HCT116 (cell line): ENCODE measurements at regions not wholly inside any gene's neighbourhood (a gene's known extent, or its start where the extent isn't known, plus 50 kb on each side); places are given as distances from the start of the nearest gene placed in this dataset.

Experiments
- ATAC-seq: fragments of 200-7000 bp; cut with Tn5 transposase; 2 replicates; pipeline ENCODE4 v1.9.1; 2020; ENCODE audit warnings: mild to moderate bottlenecking, moderate library complexity
- BruUV-seq: library from RNA; stranded (reverse); fragments of 400-500 nt; replicated peaks from 2 replicates; lab custom pipeline; 2021; lab: Mats Ljungman, UMichigan
- CTCF ChIA-PET: fragments of 300-600 bp; sonication (Branson Sonifier 250); formaldehyde crosslinking; loops from one replicate; lab custom pipeline; 2021; ENCODE audit warnings: antibody characterized with exemption; lab: Charles Lee
- POLR2A ChIA-PET: fragments of 300-600, 350-600 bp; sonication (Branson Sonifier 250); formaldehyde crosslinking; loops from one replicate; lab custom pipeline; 2021; ENCODE audit warnings: antibody characterized with exemption; lab: Charles Lee
- RAD21 ChIA-PET, 2 experiments: fragments of 300-600 bp; sonication (Branson Sonifier 250); formaldehyde crosslinking; loops; one replicate each; lab custom pipeline; 2023; ENCODE audit warnings: low total read pairs in 2 of 2; ENCODE audit not compliant: uncharacterized antibody in 2 of 2, unreplicated experiment in 2 of 2, low non-redundant PET in 1 of 2; lab: Charles Lee
- DNase-seq: peaks from one replicate; pipeline ENCODE4 v3.0.0-alpha.2; 2010; ENCODE audit warnings: low read depth, low spot score
- H2AFZ ChIP-seq: fragments of 200-600 bp; shearing (Covaris generic), sonication (generic); 2 replicates; pipeline ENCODE4 v1.6.1; 2017; ENCODE audit warnings: low read depth, mixed run types, mixed read lengths, antibody characterized with exemption, low read length; ENCODE audit not compliant: poor library complexity, severe bottlenecking
- H3K27ac ChIP-seq: 2 replicates; pipeline ENCODE4 v1.5.1; 2012; ENCODE audit warnings: low read depth, low read length
- H3K27me3 ChIP-seq: fragments of 200-600 bp; sonication (generic); 2 replicates; pipeline ENCODE4 v1.6.1; 2016; ENCODE audit warnings: mixed run types, low read length, mixed read lengths; ENCODE audit not compliant: insufficient read depth
- H3K36me3 ChIP-seq, 2 experiments: fragments of 200-500 bp in 1 of 2; fragments of 200-600 bp in 1 of 2; sonication (Bioruptor generic) in 1 of 2; sonication (generic) in 1 of 2; 2 replicates each; pipeline versions ENCODE4 v1.5.1 to v1.6.1; 2014 to 2016; ENCODE audit warnings: low read length in 2 of 2, inconsistent platforms in 1 of 2, mixed read lengths in 1 of 2, mixed run types in 1 of 2; ENCODE audit not compliant: insufficient read depth in 2 of 2, control insufficient read depth in 1 of 2
- H3K4me1 ChIP-seq, 2 experiments: fragments of 200-600 bp in 1 of 2; sonication (generic) in 1 of 2; 2 replicates each; pipeline versions ENCODE4 v1.5.1 to v1.6.1; 2012 to 2017; ENCODE audit warnings: low read length in 2 of 2, inconsistent platforms in 1 of 2, mild to moderate bottlenecking in 1 of 2, mixed read lengths in 1 of 2, mixed run types in 1 of 2, moderate library complexity in 1 of 2; ENCODE audit not compliant: insufficient read depth in 2 of 2, control insufficient read depth in 1 of 2
- H3K4me2 ChIP-seq: fragments of 200-600 bp; sonication (generic); 2 replicates; pipeline ENCODE4 v1.6.1; 2017; ENCODE audit warnings: mixed run types, low read length, mixed read lengths
- H3K4me3 ChIP-seq, 2 experiments: fragments of 200-600 bp in 1 of 2; sonication (generic) in 1 of 2; replicated peaks in 1 of 2; 2 replicates each; pipeline ENCODE4 v1.5.1; 2011 to 2016; ENCODE audit warnings: low read length in 2 of 2, control low read depth in 1 of 2, low read depth in 1 of 2, mild to moderate bottlenecking in 1 of 2, mixed read lengths in 1 of 2, mixed run types in 1 of 2
- H3K79me2 ChIP-seq: fragments of 200-600 bp; sonication (generic); 2 replicates; pipeline ENCODE4 v1.6.1; 2017; ENCODE audit warnings: mild to moderate bottlenecking, mixed run types, low read length, moderate library complexity, mixed read lengths; ENCODE audit not compliant: insufficient read depth
- H3K9ac ChIP-seq: fragments of 200-600 bp; sonication (generic); 2 replicates; pipeline ENCODE4 v1.6.1; 2016; ENCODE audit warnings: low read length, mixed read lengths
- H3K9me2 ChIP-seq: fragments of 200-600 bp; sonication (generic), shearing (Covaris generic); 2 replicates; pipeline ENCODE4 v1.6.1; 2017; ENCODE audit warnings: mixed run types, mild to moderate bottlenecking, moderate library complexity; ENCODE audit not compliant: insufficient read depth
- H3K9me3 ChIP-seq, 2 experiments: fragments of 200-500 bp in 1 of 2; fragments of 200-600 bp in 1 of 2; sonication (Bioruptor generic) in 1 of 2; sonication (generic) in 1 of 2; 2 replicates each; pipeline ENCODE4 v1.6.1; 2014 to 2017; ENCODE audit warnings: low read length in 2 of 2, mixed read lengths in 2 of 2, inconsistent platforms in 1 of 2, low read depth in 1 of 2, mild to moderate bottlenecking in 1 of 2, mixed run types in 1 of 2, moderate library complexity in 1 of 2; ENCODE audit not compliant: control insufficient read depth in 1 of 2, insufficient read depth in 1 of 2
- H4K20me1 ChIP-seq: fragments of 200-600 bp; sonication (generic), shearing (Covaris generic); 2 replicates; pipeline ENCODE4 v1.6.1; 2017; ENCODE audit warnings: mixed run types, mild to moderate bottlenecking, moderate library complexity; ENCODE audit not compliant: insufficient read depth
- ATF3 ChIP-seq: IDR thresholded peaks from 2 replicates; pipeline ENCODE4 v1.6.1; 2012
- CBX3 ChIP-seq: IDR thresholded peaks from 2 replicates; pipeline ENCODE4 v1.6.1; 2012; ENCODE audit warnings: low read depth
- CEBPB ChIP-seq: IDR thresholded peaks from 2 replicates; pipeline ENCODE4 v1.6.1; 2012; ENCODE audit warnings: low read depth
- EGR1 ChIP-seq: IDR thresholded peaks from 2 replicates; pipeline ENCODE4 v1.6.1; 2012; ENCODE audit warnings: low read depth
- EZH2phosphoT487 ChIP-seq: fragments of 200-600 bp; IDR thresholded peaks from 2 replicates; pipeline ENCODE4 v1.6.1; 2018; ENCODE audit warnings: antibody characterized with exemption, borderline replicate concordance
- FOSL1 ChIP-seq: IDR thresholded peaks from 2 replicates; pipeline ENCODE4 v1.6.1; 2012; ENCODE audit warnings: low read depth
- POLR2A ChIP-seq: IDR thresholded peaks from 2 replicates; pipeline ENCODE4 v1.7.0; 2011; ENCODE audit warnings: borderline replicate concordance; ENCODE audit not compliant: insufficient read depth, insufficient read length; ENCODE audit errors: extremely low read depth
- POLR2AphosphoS5 ChIP-seq: IDR thresholded peaks from 2 replicates; pipeline ENCODE4 v1.6.1; 2011; ENCODE audit warnings: mild to moderate bottlenecking, low read depth, low read length, moderate library complexity
- RAD21 ChIP-seq: IDR thresholded peaks from 2 replicates; pipeline ENCODE4 v1.6.1; 2012; ENCODE audit warnings: low read depth, mild to moderate bottlenecking
- REST ChIP-seq: IDR thresholded peaks from 2 replicates; pipeline ENCODE4 v1.6.1; 2012; ENCODE audit warnings: low read depth
- TCF7L2 ChIP-seq: IDR thresholded peaks from 2 replicates; pipeline ENCODE4 v1.7.0; 2011; ENCODE audit warnings: borderline replicate concordance, inconsistent platforms; ENCODE audit not compliant: insufficient read depth, insufficient read length; ENCODE audit errors: extremely low read depth
- ZBTB33 ChIP-seq: IDR thresholded peaks from 2 replicates; pipeline ENCODE4 v1.6.1; 2011; ENCODE audit warnings: mild to moderate bottlenecking, low read length, moderate library complexity; ENCODE audit not compliant: insufficient replicate concordance; ENCODE audit errors: extremely low read depth
- ZFX ChIP-seq: fragments of 450-650 bp; IDR thresholded peaks from 2 replicates; pipeline ENCODE4 v1.6.1; 2017
- ZNF274 ChIP-seq: fragments of 200-500 bp; sonication (Bioruptor generic); IDR thresholded peaks from 2 replicates; pipeline ENCODE4 v1.6.1; 2014; ENCODE audit warnings: mild to moderate bottlenecking, low read depth, low read length, inconsistent platforms
- intact Hi-C: fragments of 100-400 bp; cut with micrococcal nuclease; formaldehyde crosslinking; loops from 2 replicates; pipeline ENCODE4 v1.10.0; 2022

- no peak overlapping the region for H3K4me3 ChIP-seq
- intact Hi-C loops: no loop called here
- DNase-seq (no peak), ATAC-seq (no peak)
- no peak overlapping the region for H3K4me2 ChIP-seq
- H4K20me1 ChIP-seq: no peaks in the 10 kb centered on the region
- no peak overlapping the region for H2AFZ ChIP-seq
- no peaks in the 10 kb centered on the region for H3K36me3 ChIP-seq
- ChIA-PET POLR2A (no interaction called here), RAD21 (no interaction called here), CTCF (no interaction called here)
- no peaks in the 10 kb centered on the region for H3K9me2 ChIP-seq
- no peak overlapping the region for H3K27ac ChIP-seq
- no peak for TF ChIP-seq CBX3
- no peak for TF ChIP-seq ZNF274
- TF ChIP-seq ZFX: no peak
- TF ChIP-seq RAD21: no peak
- TF ChIP-seq TCF7L2: no peak
- TF ChIP-seq REST: no peak
- TF ChIP-seq POLR2AphosphoS5: no peak
- no peak for TF ChIP-seq ZBTB33
- TF ChIP-seq EGR1: no peak
- TF ChIP-seq CEBPB: no peak
- TF ChIP-seq ATF3: no peak
- no peak for TF ChIP-seq EZH2phosphoT487
- TF ChIP-seq POLR2A: no peak
- no peak for TF ChIP-seq FOSL1
- H3K27me3 ChIP-seq: no peaks in the 10 kb centered on the region
- H3K79me2 ChIP-seq: no peaks in the 10 kb centered on the region
- H3K9me3 ChIP-seq: no peaks in the 10 kb centered on the region
- no peak overlapping the region for H3K9ac ChIP-seq
- no TSS peak for BruUV-seq
- no peaks in the 10 kb centered on the region for H3K4me1 ChIP-seq
These were observed 163.2 kb upstream of the MRPS30 start for GRCh38 chr5:44645502-44645901.
